ENCODE measurements at regions not wholly inside any gene's neighbourhood (a gene's known extent, or its start where the extent isn't known, plus 50 kb on each side); places are given as distances from the start of the nearest gene placed in this dataset.

- FAIRE-seq (no peak), DNase-seq (ENCODE audit: low spot score) (no peak)
Measured at GRCh38 chr20:23180451-23180921, 94.4 kb upstream of the CD93 start.

DNA sequence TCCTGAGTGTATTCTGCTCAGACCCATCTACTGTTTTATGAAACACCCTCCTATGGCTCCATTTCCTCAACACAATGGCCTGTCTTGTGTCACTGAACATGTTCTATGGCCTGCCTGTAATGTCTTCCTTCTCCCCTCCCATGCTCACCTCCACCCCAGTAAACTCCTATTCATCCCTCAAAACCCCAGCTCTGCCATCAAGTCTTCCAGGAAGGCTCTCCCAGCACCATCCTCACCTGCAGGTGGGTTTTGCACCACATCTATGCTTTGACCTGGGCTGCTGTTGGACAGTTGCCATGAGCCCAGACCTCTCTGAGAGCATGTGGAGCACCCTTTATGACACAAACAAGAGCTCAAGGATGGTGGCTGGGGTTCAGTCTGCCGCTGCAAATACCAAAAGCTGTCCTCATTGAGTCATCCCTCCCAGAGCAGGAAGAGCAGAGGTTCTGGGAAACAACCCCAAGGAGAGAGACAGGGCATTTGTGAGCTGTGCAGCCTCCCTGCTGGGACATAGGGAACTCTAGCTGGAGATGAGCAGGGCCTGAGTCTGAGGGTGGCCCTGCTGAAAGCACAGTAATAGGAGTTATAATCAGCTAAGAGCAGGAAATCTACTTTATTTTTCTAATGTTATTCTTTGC is 93.8 kb upstream of the CD93 start:
- no peak for DNase-seq (ENCODE audit: low spot score)
- no peak for FAIRE-seq

DNA sequence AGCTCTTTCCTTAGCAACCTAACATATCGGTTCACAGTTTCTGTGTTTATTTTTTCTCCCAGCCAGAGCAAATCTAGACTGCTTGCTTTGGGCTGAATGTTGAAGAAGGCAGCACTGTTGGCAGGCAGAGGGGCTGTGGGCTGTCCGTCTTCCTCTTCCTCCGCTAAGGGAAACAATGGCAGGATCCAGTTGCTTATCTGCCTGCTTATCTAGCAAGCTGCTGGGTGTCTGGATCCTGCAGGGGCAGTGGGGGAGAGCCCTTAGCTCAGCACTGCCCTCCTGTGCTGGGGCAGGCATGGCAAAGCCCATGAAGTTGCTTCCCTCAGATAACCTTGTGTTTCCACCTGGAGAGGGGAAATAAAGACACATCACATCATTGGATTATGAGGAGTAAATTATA is 92.7 kb upstream of the CD93 start:
- DNase-seq (ENCODE audit: low spot score) (no peak), FAIRE-seq (no peak)

DNA sequence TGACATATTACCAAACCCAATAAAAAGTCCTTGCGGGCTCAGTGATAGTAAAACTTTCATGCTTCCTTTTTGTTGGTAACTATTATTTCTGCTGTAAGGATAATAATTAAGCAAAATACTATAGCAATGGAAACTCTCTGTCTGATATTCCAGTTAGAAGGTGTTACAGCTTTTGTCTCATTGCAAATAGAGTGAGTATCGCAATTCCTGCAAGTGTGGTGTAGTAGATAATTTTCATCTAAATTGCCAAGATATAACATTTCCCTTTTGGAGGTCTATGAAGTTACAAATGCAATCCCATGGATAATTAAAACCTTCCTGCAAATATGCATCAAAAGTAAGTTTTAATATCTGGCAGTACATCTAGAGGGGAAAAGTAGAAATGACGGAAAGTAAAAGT is 88.7 kb upstream of the CD93 start:
- FAIRE-seq (no peak), DNase-seq (ENCODE audit: low spot score) (no peak)

DNA sequence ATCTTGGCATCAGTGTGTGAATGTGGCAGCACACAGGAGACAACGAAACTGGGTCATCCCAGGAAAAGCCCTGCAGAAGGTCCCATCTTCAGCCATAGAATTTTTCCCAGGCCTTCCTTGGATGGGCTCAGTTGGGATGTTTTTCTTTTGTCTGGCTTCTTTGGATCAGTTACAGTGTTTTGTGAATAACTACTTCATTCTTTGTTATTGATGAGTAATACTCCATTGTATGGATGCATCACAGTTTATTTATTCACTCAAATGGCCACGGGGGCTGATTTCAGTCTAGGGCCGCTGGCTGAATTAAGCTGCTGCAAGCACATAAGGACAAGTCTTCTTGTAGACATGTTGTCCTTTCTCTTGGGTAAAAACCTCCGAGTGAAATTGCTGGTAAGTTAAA is 81.3 kb upstream of the CD93 start:
- FAIRE-seq (no peak), DNase-seq (ENCODE audit: low spot score) (no peak)

DNA sequence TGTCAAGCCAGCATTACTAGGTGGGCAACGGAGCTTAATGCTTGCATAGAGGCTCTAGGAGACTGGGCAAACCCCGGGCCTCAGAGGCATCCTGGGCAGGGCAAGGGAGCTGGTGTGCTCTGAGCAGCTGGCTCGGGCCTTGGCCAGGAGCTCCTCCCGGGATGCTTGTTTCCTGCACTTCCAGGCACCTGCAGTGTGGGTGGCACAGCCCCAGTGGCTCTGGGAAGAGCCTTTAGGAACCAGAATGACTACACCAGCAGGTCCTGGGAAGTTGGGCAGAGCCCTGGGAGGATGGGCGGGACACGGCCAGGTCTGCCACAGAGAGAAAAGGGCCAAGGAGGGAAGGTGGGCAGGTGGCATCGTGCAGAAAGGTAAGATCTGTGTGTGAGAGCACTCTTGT is 80.4 kb upstream of the CD93 start:
- no peak for FAIRE-seq
- no peak for DNase-seq (ENCODE audit: low spot score)

GRCh38 chr20:23165964-23166363 is 79.8 kb upstream of the CD93 start:
- FAIRE-seq: no peak
- no peak for DNase-seq (ENCODE audit: low spot score)

GRCh38 chr20:23165307-23165750 is 79.2 kb upstream of the CD93 start:
- FAIRE-seq (no peak), DNase-seq (ENCODE audit: low spot score) (no peak)

DNA sequence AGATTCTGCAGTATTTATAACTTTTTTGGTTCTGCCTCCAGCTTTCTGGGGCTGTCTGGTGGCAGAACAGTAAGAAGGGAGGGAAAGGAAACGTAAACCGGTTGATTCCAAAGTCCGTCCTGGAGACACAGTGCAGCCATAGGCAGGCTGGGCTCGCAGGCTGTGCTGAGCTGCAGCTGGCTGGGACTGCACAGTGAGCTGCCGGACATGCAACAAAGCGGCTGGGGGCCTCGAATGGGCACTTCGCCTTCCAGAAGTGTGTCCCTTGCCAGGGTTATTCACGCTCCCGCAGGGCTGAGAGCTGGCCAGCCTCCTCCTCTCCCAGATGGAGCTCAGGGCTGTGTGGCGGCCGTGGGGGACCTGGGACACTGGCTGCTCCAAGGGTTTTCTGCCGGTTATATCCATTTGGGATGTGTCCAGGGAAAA is 78.1 kb upstream of the CD93 start:
- DNase-seq (ENCODE audit: low spot score): no peak
- FAIRE-seq: no peak

DNA sequence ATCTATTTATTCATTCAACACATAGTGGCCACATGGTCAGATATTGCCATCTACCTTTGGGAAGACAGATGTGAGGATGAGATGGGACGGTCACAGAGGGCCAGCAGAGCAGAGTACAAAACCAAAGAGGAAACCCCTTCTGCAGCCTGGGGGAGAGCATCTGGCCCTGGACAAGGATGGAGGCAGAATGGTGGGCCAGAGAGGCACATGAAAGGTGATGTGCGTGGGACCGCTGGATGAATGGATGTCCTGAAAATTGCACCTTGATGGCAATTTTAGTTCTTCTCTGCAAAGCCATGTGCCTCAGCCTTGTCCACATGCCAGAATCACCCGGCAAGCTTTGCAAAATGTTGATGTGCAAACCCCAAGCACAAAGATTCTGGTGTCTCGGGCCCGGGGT is 77.4 kb upstream of the CD93 start:
- DNase-seq (ENCODE audit: low spot score) (no peak), FAIRE-seq (no peak)

GRCh38 chr20:23162887-23163286 is 76.8 kb upstream of the CD93 start:
- DNase-seq (ENCODE audit: low spot score): no peak
- FAIRE-seq: no peak

DNA sequence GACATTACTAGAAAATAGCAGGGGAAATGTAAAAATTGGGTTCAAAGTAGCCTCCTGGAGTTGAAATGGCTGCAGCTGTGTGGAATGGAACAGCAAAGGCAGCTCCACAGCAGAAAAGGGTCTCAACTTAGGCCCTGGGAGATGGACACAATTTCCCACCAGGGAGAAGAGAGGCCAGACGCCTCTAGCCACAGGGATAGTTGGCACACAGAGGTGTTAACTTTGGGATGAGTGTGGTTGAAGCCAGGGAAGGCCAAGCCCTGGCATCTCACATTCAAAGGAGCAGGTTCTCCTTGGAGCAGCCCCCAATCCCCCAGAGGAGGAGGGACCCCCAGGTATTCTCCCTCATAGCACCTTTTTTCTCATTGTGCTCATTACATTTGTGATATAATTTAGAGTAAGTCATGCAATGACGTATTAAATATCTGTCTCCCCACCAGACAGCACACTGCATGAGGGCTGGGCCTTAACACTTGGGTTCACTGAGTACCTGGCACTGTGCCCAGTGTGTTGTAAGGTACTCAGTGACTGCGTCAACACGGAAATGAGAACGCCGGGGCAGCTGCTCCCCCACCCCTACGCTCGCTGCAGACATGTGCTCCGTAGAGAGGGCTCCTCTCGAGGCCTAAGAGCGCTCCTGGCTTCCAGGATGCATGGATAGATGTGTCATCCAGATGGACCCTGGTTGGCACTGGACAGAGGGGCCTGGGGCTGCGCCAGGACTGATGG is 76.0 kb upstream of the CD93 start:
- FAIRE-seq (no peak), DNase-seq (ENCODE audit: low spot score) (no peak)

DNA sequence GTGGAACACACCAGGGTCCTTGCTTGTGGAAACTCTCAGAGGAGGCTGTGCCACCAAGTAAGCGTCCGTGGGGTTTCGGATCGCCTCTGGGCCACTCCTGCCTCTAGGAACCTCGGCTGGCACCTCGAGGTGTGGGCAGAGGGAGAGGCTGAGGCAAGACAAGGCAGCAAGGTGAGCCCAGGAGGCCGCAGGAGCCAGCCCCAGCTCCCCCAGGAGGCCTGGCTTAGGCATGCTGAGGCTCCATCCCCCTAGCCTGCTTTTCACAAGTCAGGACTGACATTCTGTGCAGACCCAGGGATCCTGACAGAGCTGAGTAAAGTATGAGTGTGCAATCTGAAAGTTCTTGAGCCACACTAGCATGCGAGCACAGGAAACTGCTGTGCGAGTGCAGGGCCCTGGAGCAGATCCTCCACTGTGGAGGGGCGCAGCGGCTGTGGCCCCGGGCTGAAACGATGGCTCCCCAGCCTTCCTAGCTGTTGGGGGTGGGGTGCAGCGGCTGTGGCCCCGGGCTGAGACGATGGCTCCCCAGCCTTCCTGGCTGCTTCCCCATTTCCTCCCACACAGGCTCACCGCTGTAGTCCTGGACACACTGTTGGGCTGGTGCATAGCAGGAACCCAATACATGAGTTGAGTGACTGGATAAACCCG is 75.2 kb upstream of the CD93 start:
- no peak for FAIRE-seq
- no peak for DNase-seq (ENCODE audit: low spot score)

DNA sequence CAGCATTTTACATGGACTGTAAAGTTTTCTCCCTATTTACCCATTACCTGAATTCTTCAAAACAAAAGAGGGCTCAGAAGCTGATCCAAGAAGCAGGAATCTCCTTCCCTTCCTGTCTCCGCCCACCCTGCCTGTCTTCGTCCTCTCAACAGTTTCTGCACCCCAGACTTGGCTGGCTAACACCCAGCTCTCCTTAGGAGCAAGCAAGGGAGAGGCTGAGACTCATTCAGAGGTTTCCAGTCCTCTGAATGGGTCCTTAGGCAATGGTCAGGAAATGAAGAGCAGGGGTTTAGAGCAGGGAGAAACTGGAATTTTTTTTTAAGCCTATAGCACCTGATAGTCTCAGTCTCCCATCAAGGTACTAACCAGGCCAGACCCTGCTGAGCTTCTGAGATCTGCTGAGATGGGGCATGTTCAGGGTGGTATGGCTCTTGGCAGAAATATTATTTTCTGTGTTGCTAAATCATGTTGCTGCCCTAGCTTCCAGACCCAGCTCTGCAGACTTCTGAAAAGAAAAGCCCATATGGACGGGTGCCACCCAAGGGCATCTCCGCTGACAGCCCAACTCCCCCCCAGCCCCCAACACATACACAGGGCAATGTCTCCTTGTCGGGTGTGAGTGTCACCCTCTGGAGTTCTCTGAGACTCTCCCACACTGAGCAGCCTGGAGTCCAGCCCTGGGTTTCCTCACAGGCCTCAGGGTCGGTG is 74.6 kb upstream of the CD93 start:
- FAIRE-seq (no peak), DNase-seq (ENCODE audit: low spot score) (no peak)

GRCh38 chr20:23159947-23160318 is 73.8 kb upstream of the CD93 start:
- FAIRE-seq: no peak

GRCh38 chr20:23159256-23159946 is 73.3 kb upstream of the CD93 start:
- DNase-seq (ENCODE audit: low spot score) (no peak), FAIRE-seq (no peak)

More at GRCh38 chr20:23159947-23160318, 73.8 kb upstream of the CD93 start:
- DNase-seq (ENCODE audit: low spot score): no peak

GRCh38 chr20:23157734-23158133 is 71.6 kb upstream of the CD93 start:
- no peak for FAIRE-seq
- no peak for DNase-seq (ENCODE audit: low spot score)

DNA sequence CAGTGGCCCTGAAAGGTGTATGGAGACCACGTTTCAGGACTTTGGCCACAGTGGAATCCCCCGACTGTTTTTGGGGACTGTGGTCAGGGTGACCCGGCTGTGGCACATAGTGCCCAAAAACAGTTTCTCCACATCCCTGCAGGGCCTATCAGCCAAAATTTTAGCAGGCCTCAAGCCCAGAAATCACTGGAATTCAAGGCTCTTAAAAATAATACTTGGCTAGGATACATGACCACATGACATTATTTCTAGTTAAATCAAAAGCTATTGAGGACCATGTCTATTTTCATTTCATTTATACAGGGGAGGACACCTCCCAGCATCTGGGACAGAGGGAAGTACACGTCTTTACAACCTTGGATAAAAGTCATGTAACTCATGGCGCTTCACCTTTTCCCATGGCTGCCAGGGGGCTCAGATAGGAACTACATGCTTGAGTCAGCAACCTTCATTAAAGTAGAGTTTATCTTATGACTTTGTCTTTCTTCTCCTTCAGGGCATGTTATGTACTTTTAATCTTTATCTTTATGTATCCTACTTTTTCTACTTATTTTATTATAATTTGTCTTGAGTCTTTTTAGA is 70.8 kb upstream of the CD93 start:
- no peak for FAIRE-seq
- no peak for DNase-seq (ENCODE audit: low spot score)

DNA sequence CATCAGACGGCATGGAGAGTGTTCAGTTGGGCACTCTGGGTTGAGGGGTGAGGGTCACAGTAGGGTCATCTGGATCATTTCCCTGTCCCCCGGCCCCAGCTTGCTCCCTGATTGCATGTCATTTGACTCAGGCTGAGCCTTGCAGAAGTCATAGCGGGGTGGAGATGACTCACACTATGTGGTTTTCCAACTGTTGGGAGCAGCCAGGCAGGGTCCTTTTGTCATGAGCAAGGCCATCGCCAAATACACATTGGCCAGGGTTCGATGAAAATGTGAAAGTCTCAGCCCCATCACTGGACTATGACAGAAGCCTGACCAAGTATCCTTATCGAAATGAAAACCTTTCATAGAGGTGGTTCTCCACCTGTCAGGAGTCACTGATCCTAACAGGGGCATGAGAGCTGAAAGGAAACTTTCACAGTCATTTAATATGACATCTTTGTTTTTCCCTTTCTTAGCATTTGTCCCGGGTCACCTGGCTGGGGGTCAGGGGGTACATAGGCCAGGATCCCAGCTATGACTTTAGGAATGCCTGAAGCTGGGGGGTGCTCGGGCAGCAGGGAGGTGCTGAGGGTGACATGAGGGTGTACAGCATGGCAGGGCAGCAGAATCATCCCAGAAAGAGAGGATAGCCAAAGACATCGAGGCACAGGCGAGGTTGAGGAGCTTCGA is 70.2 kb upstream of the CD93 start:
- DNase-seq (ENCODE audit: low spot score): peak; percentile 78
- no peak for FAIRE-seq

- DNase-seq (ENCODE audit: low spot score) (no peak), FAIRE-seq (no peak)
Measured at GRCh38 chr20:23155141-23155590, 69.0 kb upstream of the CD93 start.

Data from urothelium cell line (cell line).